Activated effector memory CD4-positive, alpha-beta T cell treated with anti-CD3 and anti-CD28 coated beads, Interleukin-2, amount 50 U/mL, for 16 hours (primary cell): ENCODE measurements at regions not wholly inside any gene's neighbourhood (a gene's known extent, or its start where the extent isn't known, plus 50 kb on each side); places are given as distances from the start of the nearest gene placed in this dataset.
"Not testable (repeated sequence)": the region's sequence is repeated elsewhere in the genome, so short reads cannot be mapped to it uniquely, and the experiment has no call there.

Experiments used
- DNase-seq: peaks from one replicate; pipeline ENCODE4 v3.0.0-alpha.2; 2020

DNA sequence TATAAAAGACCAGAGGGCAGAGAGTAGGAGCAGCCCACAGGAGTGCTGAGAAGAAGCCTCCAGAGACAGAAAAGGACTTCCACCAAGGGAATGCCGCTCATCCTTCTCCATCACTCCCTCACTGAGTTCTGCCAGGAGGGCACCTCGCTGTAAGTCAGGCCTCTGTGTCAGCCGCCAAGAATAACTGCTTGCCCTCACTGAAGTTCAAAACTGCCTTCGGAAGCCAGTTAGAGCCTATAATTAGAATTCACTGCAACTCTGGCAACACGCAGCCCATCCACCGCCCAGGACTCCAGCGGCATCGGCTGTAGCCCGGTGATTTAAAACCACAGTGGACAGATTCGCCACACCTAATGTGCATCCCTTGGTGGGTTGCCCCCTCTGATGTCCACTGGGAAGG is 281.8 kb upstream of the ZNF507 start:
- no peak for DNase-seq

DNA sequence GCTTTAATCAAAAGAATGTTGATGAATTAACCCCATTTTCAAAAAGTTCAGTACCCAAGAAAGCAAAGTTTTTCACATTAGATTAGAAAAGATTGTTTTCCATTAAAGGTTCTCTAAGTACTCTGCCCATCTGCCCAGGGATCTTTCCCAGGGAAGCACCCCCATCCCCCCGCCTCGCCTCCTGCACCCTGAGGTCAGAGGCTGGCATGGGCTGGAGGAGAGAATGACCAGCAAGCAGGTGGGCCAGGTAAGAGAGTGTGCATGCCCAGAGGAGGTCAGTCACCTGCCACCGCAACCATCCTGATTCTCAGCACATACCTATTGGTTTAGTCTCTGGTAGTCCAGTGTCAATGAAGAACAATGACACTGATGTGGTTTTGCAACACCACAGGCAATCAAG is 279.4 kb upstream of the ZNF507 start:
- no peak for DNase-seq

DNA sequence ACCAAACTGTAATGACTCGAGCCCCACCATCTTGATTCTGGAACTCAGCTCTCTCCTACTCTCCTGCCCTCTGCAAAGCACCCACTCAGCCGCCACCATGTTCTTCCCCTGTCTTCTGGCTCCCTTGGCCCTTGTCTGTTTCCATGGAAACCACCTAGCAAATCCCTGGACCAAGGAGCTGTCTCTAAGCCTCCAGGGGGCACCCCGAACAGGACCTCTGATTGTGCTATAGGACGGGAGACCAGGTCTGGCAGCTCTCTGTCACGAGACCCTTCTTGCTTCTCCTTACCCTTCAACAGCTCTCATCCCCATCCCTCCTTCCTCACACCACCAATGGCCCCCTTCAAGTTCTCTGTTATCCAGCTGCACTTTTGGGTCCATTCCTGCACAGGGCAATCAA is 277.7 kb upstream of the ZNF507 start:
- no peak for DNase-seq

DNA sequence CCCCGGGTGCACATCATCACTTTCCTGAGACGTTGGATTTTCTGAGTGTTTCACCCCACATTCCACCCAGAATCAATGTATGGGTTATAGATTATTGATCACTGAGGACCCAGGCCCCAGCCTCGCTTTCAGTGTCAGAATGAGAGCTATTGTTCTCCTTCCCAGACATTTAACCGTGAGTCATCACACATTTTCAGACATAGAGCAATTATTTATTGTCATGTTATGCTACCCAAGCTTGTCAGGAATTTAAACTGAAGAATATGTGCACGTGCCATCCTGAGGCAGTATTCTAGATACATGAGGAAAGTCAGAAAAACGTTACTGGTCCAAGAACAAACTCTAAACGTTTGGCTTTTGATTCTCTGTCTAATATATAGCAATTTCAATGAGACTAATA is 276.6 kb upstream of the ZNF507 start:
- no peak for DNase-seq

DNA sequence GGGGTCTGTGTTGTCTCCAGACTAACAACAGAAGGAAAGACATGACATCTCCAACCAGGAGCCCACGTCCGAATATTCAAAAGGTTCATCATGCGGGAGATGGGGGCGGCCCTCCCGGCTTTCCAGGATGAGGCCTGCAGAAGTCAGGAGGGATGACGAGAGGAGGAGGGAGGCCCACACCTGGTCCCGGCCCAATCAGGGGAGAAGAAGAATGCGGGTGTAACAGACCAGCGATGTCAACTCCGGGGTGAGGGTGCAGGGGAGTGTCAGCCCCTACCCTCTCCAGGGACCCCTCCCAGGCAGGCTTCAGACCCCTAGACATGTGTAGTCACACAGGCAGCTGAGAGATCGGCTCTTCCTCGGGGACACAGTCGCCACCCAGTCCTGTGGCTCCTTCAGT is 275.3 kb upstream of the ZNF507 start:
- DNase-seq = no peak

DNA sequence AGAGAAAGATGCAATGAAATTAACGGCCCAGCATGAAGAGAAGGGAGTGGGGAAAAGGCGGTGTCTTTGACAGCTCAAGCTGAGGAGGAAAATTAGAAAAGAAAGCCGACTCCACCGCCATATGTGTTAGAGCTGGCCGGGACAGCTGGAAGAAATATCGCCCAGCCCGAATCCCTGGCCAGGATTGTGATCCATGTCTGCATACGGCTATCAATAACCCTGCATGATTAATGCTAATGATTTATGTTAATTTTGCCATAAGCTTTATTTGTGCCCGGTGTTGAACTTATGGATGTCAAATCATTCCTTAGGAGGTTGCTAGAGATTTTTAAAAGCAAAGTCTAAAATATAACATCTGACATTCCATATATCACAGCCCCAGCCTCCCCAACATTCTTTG is 263.4 kb upstream of the ZNF507 start:
- no peak for DNase-seq

DNA sequence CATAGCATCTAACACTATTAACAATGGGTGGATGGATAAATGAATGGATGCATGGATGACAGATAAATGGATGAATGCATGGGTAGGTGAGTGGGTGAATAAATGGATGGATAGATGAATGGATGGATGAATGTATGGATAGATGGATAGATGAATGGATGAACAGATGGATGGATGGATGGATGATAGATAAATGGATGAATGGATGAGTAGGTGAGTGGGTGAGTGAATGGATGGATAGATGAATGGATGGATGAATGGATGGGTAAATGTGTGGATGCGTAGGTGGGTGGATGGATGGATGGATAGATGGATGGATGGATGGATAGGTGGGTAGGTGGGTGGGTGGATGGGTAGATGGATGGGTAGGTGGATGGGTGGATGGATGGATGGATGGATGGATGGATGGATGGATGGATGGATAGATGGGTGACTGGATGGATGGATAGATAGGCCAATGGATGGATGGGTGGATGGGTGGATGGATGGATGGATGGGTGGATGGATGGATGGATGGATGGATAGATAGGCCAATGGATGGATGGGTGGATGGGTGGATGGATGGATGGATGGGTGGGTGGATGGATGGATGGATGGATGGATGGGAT is 260.6 kb upstream of the ZNF507 start:
- DNase-seq = not testable (repeated sequence)

DNA sequence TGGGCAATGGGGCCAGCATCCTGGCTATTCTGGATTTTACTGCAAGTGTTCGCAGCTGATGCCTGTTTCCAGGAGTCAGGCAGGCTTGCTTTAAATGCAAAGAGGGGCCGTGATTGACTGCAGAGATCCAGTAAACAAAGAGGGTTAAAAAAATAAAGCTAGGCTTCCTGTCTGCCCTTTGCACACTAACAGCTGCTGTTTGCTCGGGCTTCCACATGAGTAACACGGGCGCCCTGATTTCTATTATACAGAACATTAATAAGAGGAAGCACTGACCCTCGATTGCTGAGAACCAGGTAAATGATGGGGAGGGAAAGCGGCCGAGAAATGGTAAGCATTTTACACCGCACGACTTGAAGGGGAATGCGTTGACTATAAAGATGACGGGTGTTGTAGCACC is 254.2 kb upstream of the ZNF507 start:
- no peak for DNase-seq

DNA sequence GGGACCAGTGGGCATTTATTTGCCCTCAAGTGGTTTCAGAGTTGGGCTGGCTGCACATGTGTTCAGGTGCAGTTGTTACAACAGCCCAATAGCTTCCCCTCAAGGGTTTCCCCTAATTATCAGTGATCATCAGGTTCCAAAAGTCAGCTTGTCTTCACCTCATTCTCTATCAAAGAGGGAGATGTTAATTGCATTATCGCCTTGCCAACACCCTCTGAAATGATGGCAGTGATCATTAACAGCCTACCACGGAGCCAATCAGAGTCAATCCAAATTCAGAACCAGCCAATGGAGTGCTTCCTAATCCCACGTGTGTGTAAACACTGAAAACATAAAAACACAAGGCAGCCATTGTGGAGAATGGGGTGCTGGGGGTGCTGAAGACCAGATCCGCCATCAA is 248.4 kb upstream of the ZNF507 start:
- DNase-seq = no peak

DNA sequence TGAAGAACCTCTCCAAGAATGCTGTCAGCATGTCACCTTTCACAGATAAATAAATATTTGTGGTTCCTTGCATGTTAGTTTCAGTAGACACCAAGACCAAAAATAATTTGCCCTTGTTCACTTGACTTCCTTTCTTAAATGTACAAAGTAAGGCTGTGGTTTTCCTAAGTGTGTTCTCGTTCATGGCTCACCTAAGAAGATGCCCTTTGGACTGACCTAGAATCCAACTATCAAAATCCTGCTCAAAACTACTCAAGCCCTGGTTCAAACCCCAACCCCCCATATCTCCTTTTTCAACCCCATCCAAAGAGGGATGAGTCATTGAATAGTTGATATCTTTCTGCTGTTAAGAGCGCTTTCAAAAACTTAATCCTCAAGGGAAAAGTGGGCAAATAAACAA is 247.8 kb upstream of the ZNF507 start:
- DNase-seq = no peak

DNA sequence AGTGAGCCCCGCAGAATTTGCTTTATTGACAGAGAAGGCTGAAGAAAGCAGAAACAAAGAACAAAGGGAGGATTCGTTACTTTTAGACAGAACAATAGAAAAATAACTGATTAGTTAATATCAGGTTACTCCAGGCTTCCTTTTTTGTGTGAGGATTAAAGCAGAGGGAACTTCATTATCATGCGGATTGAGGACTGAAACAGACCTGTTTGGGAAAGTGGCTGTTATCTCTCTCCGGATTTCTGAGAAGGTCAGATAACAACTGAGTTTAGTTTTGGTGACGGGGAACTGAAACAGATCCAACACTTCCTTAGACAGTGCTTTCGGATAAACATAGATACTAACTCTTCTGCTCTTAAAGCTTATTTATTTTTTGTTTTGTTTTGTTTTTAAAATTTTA is 246.4 kb upstream of the ZNF507 start:
- no peak for DNase-seq

DNA sequence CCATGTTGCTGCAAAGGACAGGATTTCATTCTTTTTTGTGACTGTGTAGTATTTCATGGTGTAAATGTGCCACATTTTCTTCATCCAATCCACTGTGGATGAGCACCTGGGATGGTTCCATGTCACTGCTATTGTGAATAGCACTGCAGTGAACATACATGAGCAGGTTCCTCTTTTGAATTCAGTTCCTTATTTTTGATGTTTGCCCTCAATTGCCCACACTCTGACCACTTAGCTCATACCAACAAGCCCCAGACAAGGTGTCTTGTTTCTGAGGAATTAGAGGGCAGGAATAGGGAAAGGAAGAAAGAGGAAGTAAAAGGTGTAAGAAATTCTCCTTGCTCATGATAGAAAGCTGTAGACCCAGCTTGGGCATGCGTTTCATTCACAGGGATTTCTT is 244.2 kb upstream of the ZNF507 start:
- no peak for DNase-seq

DNA sequence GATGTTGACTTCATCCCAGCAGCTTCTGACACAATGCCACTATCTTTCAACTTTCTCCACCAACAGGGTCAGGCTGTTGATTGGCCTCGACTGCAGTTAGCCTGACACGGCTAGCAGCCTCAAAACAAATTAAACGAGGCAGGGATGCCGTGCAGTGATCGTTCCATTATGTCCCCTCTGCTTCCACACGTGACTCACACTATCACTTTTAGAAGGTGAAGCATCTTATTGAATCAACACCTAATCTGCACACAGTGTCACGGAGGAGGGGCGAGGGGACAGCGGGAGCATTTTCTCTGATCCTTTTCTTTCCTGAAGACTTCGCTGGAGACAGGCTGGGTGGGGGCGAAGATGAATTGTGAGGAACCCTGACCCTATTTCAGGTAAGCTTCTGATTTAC is 241.9 kb upstream of the ZNF507 start:
- no peak for DNase-seq

DNA sequence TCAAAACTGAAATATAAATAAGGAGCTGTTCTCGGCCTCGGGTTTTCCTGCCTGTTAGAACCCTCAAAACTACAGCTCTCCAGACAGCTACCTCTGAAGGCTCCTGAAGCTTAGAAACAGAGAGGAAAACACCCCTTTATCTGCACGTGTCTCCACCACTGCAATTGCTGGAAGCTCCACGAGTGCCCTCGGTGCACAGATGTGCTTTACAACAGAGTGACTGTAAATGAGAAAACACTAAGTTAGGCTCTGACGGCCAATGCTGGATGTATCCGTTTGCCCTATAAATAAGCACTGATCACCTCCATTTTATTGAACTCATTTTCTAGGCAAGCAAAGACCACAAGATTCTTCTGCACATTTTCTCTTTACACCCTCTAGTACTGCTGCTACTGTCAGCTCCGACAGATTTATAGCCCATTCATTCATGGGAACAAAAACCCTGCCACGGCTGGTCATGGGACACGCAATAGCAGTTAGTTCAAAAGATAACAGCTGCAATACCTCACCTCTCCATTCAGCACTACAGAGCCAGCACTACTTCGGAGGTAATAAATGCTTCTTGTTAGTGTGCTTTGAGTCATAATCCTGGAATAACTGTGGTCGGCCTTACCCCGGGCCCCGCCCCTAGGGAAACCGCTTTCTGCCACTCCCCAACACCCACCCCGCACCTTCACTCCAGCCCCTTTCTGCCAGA is 241.1 kb upstream of the ZNF507 start:
- no peak for DNase-seq

DNA sequence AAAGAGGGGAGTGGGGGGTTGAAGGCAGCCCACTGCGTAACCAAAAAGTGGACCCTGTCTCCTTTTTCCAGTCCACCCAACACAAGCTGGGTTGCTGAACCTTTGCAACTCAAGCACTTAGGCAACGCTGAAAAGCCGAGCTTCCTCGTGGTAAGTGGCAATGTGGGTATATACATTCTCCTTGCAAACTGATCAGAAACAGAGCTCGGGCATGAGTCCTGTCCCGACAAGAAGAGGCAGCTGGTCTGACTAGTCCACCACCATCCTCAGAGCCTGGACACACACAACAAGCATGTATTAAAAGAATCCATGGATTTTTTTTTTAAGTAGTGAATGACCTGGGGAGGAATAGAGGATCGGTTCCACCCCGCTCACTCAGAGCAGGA is 240.6 kb upstream of the ZNF507 start:
- DNase-seq = no peak

DNA sequence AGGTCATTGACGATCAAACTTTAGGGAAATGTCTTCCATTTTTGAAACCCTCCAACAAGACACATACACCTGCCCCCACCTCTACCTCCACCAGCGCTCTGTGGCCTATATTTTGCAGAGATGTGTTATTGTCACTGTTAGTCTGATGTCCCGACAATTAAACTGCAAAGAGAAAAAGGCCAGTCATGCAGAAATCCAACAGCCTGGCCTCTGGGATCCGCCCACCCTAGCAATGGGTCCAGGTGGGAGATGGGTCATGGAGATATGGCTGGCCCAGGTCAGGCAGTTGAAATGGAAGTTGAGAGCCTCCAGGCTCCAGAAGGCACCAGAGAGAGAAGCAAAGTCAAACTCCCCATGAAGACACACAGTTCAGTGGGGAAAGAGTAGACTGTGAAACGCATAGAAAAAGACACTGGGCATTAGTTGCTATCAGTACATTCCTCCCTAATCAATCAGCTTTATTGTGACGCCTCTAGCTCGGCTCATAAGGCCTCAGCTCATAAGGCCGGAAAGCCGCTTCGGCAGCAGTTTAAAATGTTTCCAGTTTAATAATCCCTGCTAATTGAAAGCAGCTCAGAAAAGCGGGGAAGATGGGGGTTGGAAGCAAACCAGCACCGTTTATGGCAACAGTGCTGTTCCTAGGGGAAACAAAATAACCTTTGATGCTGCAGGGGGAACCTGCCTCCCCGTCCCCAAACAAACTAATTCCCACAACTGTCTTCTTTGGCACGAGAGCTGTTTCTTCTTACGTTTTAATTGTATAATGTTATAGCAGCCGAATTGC is 239.7 kb upstream of the ZNF507 start:
- DNase-seq = no peak

DNA sequence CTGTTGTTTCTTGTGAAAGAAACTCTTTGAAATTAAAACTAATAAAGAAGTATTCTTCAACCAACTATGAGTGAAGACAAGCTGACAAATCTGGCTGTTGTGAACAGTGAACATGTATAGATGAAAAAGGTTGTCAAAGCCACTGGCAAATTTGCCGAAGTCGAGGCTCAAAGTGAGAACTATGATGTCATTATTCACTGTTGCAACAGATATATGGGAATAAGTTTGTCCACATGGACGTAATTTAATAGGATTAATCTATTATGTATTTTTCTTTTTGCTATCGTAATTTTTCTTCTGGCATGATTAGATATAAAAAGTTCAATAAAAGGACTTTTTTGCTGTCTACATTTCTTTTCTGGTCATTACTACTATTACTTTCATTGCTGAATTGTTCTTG is 223.2 kb upstream of the ZNF507 start:
- DNase-seq = no peak

DNA sequence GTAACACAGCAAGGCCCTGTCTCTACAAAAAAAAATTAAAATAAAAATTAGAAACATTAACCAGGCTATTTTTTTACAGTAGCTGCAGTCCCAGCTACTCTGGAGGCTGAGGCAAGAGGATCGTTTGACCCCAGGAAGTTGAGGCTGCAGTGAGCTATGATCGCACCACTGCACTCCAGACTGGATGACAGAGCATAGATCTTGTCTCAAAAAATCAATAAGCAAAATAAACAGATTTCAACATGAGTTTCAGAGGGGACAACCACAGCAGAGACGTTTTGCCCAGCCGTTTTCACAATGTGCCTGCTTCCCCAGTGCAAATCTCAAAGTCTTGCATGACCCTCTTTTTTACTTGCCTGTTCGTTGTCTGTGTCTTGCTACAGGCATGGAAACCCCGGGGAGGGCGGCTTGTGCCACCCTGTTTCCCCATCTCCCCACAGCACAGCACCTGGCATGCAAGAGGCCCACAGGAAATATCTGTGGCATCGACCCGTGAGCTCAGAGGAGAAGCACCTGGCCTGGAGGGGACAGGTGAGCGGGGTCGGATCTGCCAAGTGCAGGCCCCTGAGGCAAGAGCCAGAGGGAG is 222.0 kb upstream of the ZNF507 start:
- DNase-seq = no peak

DNA sequence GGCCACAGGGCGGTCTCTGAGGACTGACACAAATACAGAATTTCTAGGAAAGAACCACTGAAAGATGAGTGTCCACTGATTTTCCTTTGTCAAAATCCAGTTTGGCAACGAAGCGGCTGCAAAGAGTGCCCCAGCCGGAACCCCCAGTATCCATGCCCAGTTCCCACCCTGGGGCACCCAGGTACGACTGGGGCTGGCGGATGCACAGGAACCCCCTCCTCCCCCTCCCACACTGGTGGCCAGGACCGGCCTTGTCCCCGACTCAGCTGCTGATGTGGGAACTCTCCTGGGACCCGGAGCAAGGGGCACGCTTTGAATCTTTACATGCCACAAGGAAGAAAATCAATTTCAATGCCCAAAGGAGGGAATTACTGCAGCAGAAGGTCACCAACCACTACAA is 220.8 kb upstream of the ZNF507 start:
- DNase-seq = no peak

DNA sequence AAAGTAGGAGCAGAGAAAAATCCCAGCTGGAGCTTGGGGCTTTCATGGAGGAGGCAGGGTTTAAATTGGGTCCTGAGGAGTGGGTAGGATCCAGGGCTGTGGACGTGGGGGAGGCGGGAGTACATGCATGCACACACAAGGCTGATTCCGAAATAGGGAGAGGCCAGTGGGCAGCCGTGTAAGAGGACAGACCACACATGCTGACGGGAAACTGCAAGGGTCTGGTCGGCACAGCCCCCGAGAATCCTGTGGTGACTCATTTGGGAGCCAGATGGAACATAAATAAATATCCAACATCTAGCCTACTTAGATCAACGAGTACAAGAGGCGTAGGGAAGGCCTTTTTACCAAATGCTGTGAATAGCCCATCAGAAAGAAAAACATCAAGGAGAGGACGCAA is 216.3 kb upstream of the ZNF507 start:
- no peak for DNase-seq

DNA sequence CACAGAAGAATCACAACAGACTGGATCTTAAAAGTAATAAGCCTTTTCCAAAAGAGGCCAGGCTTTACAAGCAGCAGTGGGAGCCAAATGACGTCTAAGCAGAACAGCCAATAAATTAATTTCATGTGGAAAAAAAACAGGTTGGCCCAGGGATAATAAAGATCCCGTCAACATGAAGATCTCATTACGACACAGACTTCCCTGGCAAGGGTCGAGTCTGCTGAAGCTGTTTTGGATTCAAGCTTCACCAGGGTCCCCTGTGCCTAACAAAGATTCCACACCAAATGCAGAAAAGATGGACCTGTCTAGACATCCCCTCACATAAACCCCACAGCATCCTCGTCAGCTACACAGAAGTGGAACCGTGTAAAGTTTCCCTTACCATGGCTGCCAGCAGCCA is 215.1 kb upstream of the ZNF507 start:
- DNase-seq = no peak

DNA sequence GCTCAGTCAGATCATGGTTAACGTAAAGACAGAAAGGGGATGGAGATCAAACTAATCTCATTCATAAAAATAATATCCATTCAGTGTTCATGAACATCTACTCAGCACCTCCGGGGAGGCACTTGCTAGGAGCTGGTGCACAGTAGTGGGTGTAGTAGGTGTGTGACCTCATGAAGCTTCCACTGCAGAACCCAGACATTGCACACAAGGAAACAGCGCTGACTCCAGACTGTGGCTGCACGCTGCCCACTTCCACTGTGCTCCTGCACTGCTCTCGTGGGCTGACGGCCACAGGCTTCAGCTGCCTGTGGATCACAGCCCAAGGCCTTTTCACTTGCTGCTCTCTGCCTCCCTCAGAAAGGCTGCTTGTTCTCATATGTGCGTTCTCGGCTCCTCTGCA is 214.4 kb upstream of the ZNF507 start:
- DNase-seq = no peak

DNA sequence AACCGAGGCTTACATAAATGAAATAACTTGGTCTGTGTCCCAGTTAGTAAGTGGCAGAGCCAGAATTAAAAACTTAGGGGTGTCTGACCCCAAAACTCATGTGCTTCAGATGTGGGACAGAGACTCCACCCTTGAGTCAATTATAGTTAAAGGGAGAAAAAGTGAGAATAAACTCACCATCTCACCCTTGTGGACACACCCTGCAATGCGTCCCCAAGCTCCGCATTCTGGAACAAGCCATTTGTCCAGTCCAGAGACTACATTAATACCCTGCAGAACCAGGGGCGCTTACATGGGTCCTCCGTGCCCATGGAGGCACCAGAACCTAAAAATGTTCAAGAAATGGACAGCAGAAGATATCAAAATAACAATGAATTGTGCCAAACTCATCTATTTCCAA is 207.0 kb upstream of the ZNF507 start:
- DNase-seq = no peak

DNA sequence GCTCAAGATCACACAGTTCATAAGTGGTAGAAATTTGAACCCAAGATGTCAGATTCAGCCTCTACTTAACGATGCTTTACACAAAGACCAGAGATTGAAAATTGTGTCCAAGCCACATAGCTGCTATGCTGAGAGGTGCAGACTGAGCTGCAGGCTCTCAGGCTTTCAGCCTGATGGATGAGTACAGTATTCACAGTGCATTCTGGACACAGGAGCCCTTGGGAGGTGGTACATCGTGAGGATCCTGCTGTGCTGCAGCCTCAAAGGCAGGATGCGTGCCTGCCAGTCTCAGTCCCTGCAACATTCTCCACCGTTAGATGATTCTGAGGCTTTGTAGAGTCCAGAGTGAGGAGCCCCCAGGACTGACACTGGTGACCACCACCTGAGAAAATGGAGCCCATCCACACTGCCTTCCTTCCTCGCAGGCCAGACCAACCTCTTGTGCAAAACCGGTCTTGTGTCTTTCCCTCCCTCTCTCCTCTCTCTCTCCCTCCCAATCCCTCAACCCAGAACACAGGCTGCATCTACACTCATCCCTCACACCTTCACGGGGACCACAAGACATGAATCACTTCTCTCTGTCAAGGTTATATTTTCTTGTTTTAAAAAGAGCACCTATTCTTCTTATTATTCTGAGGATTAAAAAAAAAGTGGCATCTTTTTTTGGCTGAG is 203.4 kb upstream of the ZNF507 start:
- no peak for DNase-seq
